BE2C (cell line): ENCODE measurements at regions not wholly inside any gene's neighbourhood (a gene's known extent, or its start where the extent isn't known, plus 50 kb on each side); places are given as distances from the start of the nearest gene placed in this dataset.

ENCODE experiments used
- DNase-seq: peaks from one replicate; pipeline ENCODE4 v3.0.0-alpha.2; 2020
- H3K27me3 ChIP-seq: fragments of 250-450 bp; sonication (Bioruptor Pico); 2 replicates; pipeline ENCODE4 v1.5.1; 2020; ENCODE audit warnings: mild to moderate bottlenecking
- H3K36me3 ChIP-seq: fragments of 250-450 bp; sonication (Bioruptor Pico); 2 replicates; pipeline ENCODE4 v1.5.1; 2020; ENCODE audit warnings: mild to moderate bottlenecking
- H3K4me1 ChIP-seq: fragments of 250-450 bp; sonication (Bioruptor Pico); 2 replicates; pipeline ENCODE4 v1.5.1; 2020
- H3K4me3 ChIP-seq: 2 replicates; pipeline ENCODE4 v1.5.1; 2011; ENCODE audit warnings: low read depth, low read length
- H3K9me3 ChIP-seq: fragments of 250-450 bp; sonication (Bioruptor Pico); 2 replicates; pipeline ENCODE4 v1.5.1; 2020
- CTCF ChIP-seq: IDR thresholded peaks from 2 replicates; pipeline ENCODE4 v1.5.1; 2012; ENCODE audit warnings: mild to moderate bottlenecking, low read depth, low read length

DNA sequence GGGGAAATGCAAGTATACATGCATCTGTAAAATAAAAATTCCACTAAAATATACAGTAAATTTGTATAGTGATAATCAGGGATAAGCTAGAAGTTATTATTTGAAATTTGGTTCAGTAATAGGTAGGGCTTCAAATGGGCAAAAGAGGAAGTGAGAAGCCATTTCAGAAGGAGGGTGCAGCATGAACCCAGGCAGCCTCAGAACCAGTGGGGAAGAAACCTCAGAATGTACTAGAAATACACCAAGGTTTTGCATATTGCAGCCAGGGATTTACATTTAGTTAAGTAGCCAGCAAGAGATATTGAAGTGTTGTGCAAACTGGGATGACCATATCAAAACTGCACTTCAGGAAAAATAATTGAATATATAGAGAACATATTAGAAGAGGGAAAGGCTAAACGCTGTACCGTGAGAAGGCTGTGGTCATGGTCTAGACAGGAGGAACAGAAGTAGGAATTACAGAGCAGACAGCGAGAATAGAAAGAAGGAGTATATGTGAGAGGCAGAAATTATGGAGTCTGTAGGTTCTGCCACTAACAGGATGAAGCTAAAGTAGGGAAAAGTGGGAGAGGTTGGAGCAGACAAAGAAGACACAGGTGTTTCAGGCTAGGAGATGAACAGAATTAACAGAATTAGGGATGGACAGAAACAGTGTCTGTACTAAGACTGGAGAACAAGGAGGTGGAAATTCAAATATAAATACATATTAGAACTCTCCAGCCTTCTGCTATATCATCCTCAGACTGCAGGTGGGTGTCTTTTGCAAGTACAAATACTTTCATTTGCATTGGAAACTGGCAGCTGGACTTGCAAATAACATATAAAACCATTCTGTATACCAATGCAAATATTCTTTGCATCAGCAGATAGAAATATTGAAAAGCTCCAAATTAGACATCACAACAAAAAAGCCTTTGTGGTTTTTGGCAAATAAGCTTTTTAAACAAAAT lies 335.6 kb downstream of the ZNF608 start:
- H3K36me3 ChIP-seq = no peaks in the 10 kb centered on the region
- no peaks in the 10 kb centered on the region for H3K27me3 ChIP-seq
- peak; percentile 17; the same call in 1 of the 2 replicates for TF ChIP-seq CTCF
- DNase-seq = no peak
- no peaks in the 10 kb centered on the region for H3K9me3 ChIP-seq
- no peaks in the 10 kb centered on the region for H3K4me1 ChIP-seq
- no peak overlapping the region for H3K4me3 ChIP-seq

GRCh38 chr5:124408738-124409453 lies 337.5 kb downstream of the ZNF608 start:
- H3K9me3 ChIP-seq = no peaks in the 10 kb centered on the region
- H3K36me3 ChIP-seq = no peaks in the 10 kb centered on the region
- no peaks in the 10 kb centered on the region for H3K27me3 ChIP-seq
- TF ChIP-seq CTCF = no peak
- no peak overlapping the region for H3K4me3 ChIP-seq
- H3K4me1 ChIP-seq = no peaks in the 10 kb centered on the region
- DNase-seq = no peak

GRCh38 chr5:124404796-124405195 lies 341.6 kb downstream of the ZNF608 start:
- Histone ChIP-seq H3K36me3 (no peaks in the 10 kb centered on the region), H3K27me3 (no peaks in the 10 kb centered on the region), H3K4me3 (no peak overlapping the region), H3K9me3 (no peaks in the 10 kb centered on the region), H3K4me1 (no peaks in the 10 kb centered on the region)
- no peak for DNase-seq
- TF ChIP-seq CTCF = no peak

- no peaks in the 10 kb centered on the region for H3K27me3 ChIP-seq
- H3K9me3 ChIP-seq = no peaks in the 10 kb centered on the region
- no peaks in the 10 kb centered on the region for H3K36me3 ChIP-seq
- no peak for DNase-seq
- peaks cover 7% of the 10 kb centered on the region; the same call in 1 of the 2 replicates for H3K4me1 ChIP-seq
- H3K4me3 ChIP-seq = no peak overlapping the region
- no peak for TF ChIP-seq CTCF
Observed at GRCh38 chr5:124403281-124403680, 343.2 kb downstream of the ZNF608 start.

DNA sequence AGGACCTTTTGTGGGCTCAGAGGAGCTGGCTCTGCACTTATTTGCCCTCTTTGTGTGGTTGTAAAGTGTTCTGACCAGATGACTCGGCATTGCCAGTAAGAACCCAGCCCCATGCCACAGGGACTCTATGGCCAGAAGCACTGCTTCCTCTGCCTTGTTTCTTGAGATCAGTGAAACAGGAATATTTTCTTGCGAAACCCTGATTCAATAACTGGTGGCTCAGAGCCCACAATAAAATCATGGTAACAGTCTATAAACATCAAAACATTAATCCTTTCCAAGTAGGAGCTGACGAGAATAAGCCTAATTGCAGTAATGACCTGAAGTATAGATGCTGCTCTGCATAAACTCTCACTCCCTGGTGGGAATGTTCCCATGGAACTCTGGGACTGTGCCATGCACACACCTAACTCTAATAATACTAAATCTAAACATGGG lies 344.3 kb downstream of the ZNF608 start:
- no peak for TF ChIP-seq CTCF
- no peaks in the 10 kb centered on the region for H3K36me3 ChIP-seq
- H3K9me3 ChIP-seq = no peaks in the 10 kb centered on the region
- peaks cover 18% of the 10 kb centered on the region for H3K4me1 ChIP-seq
- DNase-seq = no peak
- no peaks in the 10 kb centered on the region for H3K27me3 ChIP-seq
- no peak overlapping the region for H3K4me3 ChIP-seq
